Right atrium auricular region (tissue), 2 donors: ENCODE measurements at regions not wholly inside any gene's neighbourhood (a gene's known extent, or its start where the extent isn't known, plus 50 kb on each side); places are given as distances from the start of the nearest gene placed in this dataset.

Source experiments
- DNase-seq: peaks from one replicate; pipeline ENCODE4 v3.0.0-alpha.2; 2019; ENCODE audit warnings: low spot score
- H3K27ac ChIP-seq, 2 donors: fragments of 200-600 bp; sonication (generic); 1 replicate in 1 of 2; 2 replicates in 1 of 2; pipeline ENCODE4 v1.5.1; 2016 to 2019
- H3K27me3 ChIP-seq, 2 donors: fragments of 200-600 bp; sonication (generic); one replicate each; pipeline versions ENCODE4 v1.5.1 to v1.6.0; 2017 to 2019
- H3K36me3 ChIP-seq: fragments of 200-600 bp; sonication (generic); one replicate; pipeline ENCODE4 v1.5.1; 2016
- H3K4me1 ChIP-seq, 2 donors: fragments of 200-600 bp; sonication (generic); one replicate each; pipeline versions ENCODE4 v1.5.1 to v1.6.0; 2017 to 2019
- H3K4me3 ChIP-seq, 2 donors: fragments of 200-600 bp; sonication (generic); 1 replicate in 1 of 2; 2 replicates in 1 of 2; pipeline ENCODE4 v1.5.1; 2017 to 2019; ENCODE audit warnings: mild to moderate bottlenecking in 1 of 2, moderate library complexity in 1 of 2
- H3K9me3 ChIP-seq, 2 donors: fragments of 200-600 bp; sonication (generic); one replicate each; pipeline ENCODE4 v1.5.1; 2019
- TF ChIP-seq, protein P1 (sequence below), 2 donors: fragments of 200-600 bp; sonication (generic); IDR thresholded peaks; one replicate each; pipeline ENCODE4 v1.5.1; 2019; ENCODE audit warnings: antibody characterized with exemption in 2 of 2

DNA sequence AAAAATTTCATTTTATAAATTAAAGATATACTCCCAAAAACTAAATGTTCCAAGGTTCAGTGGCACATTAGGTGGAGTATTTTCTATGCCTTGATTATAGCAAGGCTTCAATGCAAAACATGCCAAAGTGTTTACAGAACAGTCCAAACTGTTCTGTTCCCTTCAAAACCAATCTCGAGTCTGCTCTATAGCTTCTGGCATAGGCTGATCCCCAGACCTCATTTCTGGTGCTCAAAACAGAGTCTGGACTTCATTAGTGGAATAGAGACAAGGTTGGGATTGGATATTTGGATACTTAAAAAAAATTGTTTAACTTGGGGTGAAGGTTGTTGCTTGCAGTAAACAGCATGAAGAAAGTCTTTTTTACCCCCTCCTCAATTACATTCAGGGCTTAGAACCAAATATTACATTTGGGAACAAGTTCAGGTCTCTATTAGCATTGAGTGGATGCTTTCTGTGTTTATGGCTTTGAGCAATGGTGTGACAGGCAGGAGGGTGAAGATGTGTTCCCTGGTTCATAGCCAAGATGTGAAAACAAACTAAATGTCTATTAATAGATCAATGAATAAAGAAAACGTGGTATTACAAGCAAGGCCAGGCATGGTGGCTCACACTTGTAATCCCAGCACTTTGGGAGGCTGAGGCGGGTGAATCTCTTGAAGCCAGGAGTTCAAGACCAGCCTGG lies 208.1 kb upstream of the RND3 start:
- no peaks in the 10 kb centered on the region for H3K27me3 ChIP-seq
- H3K4me3 ChIP-seq = no peak overlapping the region
- DNase-seq = no peak
- H3K4me1 ChIP-seq = no peaks in the 10 kb centered on the region
- H3K27ac ChIP-seq = no peak overlapping the region
- no peaks in the 10 kb centered on the region for H3K9me3 ChIP-seq
- H3K36me3 ChIP-seq = no peaks in the 10 kb centered on the region
- TF ChIP-seq, protein P1, sequence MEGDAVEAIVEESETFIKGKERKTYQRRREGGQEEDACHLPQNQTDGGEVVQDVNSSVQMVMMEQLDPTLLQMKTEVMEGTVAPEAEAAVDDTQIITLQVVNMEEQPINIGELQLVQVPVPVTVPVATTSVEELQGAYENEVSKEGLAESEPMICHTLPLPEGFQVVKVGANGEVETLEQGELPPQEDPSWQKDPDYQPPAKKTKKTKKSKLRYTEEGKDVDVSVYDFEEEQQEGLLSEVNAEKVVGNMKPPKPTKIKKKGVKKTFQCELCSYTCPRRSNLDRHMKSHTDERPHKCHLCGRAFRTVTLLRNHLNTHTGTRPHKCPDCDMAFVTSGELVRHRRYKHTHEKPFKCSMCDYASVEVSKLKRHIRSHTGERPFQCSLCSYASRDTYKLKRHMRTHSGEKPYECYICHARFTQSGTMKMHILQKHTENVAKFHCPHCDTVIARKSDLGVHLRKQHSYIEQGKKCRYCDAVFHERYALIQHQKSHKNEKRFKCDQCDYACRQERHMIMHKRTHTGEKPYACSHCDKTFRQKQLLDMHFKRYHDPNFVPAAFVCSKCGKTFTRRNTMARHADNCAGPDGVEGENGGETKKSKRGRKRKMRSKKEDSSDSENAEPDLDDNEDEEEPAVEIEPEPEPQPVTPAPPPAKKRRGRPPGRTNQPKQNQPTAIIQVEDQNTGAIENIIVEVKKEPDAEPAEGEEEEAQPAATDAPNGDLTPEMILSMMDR (IDR thresholded peaks at IDR 0.05) = no peak

DNA sequence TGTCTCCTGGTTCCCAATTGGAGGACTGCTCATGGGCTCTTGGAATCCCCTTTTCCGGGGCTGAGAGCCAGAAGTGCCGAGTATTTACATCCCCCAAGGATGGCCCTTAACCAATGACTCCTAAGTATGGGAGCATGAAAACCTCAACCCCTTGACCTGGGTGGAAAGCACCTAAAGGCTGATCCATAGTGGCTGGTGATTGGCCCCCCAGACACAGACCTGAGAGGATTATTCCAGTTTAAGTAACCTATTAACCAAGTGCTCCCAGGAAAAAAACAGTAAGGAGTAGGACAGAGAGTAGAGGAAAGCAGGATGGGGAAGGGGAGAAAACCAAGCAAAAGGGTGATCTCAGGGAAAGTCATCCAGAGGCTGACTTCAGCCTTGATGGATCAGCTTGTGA lies 206.1 kb upstream of the RND3 start:
- H3K36me3 ChIP-seq = no peaks in the 10 kb centered on the region
- no peak overlapping the region for H3K27ac ChIP-seq
- no peaks in the 10 kb centered on the region for H3K9me3 ChIP-seq
- no peak for DNase-seq
- H3K4me1 ChIP-seq = no peaks in the 10 kb centered on the region
- no peak overlapping the region for H3K4me3 ChIP-seq
- TF ChIP-seq, protein P1 (IDR thresholded peaks at IDR 0.05) = no peak
- H3K27me3 ChIP-seq = no peaks in the 10 kb centered on the region

DNA sequence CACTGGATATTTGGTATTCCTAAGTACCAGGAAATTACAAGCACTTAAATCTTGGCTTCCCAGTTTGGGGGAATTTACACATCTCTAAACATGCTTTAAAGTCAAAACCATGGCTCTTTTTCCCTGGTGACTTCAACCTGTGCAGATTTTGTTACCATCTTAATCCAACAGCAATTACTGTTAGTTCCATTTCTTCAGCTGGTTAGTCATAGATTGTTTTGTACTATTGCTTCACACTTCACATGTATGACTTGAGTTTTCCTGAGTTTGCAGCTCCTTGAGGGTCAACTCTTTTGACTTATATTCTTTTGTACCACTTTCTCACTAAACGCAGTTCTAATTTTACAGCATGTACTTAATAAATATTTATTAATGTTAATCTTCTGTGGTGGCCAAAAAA lies 203.4 kb upstream of the RND3 start:
- no peaks in the 10 kb centered on the region for H3K27me3 ChIP-seq
- H3K27ac ChIP-seq = no peak overlapping the region
- H3K4me1 ChIP-seq = no peaks in the 10 kb centered on the region
- TF ChIP-seq, protein P1 (IDR thresholded peaks at IDR 0.05) = no peak
- H3K36me3 ChIP-seq = no peaks in the 10 kb centered on the region
- no peak for DNase-seq
- H3K4me3 ChIP-seq = no peak overlapping the region
- H3K9me3 ChIP-seq = no peaks in the 10 kb centered on the region

DNA sequence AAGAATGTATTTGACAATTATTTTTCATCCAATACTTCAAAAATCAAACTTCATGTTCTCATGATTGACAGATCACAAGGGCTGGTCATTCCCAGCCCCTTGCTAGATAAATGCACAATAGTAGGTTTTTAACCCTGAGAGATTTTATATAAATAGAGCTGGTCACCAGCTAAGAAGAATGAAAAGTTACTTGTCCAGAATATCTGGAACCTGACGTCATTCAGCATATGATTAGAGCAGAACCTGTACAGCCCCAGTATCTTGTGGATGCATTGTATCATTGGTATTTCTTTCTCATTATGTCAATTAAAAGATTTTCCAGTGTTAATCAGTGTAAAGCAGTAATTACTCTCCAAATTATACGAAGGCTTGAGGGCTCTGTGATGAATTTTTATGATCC lies 202.8 kb upstream of the RND3 start:
- Histone ChIP-seq H3K4me3 (no peak overlapping the region), H3K9me3 (no peaks in the 10 kb centered on the region), H3K27me3 (no peaks in the 10 kb centered on the region), H3K4me1 (no peaks in the 10 kb centered on the region), H3K27ac (no peak overlapping the region), H3K36me3 (no peaks in the 10 kb centered on the region)
- TF ChIP-seq, protein P1 (IDR thresholded peaks at IDR 0.05) = no peak
- no peak for DNase-seq

DNA sequence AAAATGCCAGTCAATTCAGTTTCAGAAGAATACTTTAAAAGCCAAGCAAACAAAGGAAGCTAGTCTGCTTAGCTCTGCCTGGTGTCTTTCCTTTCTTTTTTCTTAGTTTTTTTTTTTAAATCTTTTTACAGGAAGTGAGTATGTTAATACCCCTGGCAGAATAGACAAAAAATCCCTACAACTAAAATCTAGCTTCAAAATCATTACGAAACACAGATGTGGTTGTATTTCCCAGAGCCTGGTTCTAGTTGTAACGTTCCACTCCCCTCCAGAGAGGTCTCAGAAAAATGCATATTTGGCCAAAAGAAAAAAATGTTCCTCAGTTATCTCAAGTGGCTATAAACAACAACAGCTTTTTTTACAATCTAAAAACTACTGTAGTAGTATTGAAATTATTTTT lies 202.1 kb upstream of the RND3 start:
- Histone ChIP-seq H3K27me3 (no peaks in the 10 kb centered on the region), H3K4me3 (no peak overlapping the region), H3K27ac (no peak overlapping the region), H3K9me3 (no peaks in the 10 kb centered on the region), H3K36me3 (no peaks in the 10 kb centered on the region), H3K4me1 (no peaks in the 10 kb centered on the region)
- DNase-seq = no peak
- TF ChIP-seq, protein P1 (IDR thresholded peaks at IDR 0.05) = no peak

DNA sequence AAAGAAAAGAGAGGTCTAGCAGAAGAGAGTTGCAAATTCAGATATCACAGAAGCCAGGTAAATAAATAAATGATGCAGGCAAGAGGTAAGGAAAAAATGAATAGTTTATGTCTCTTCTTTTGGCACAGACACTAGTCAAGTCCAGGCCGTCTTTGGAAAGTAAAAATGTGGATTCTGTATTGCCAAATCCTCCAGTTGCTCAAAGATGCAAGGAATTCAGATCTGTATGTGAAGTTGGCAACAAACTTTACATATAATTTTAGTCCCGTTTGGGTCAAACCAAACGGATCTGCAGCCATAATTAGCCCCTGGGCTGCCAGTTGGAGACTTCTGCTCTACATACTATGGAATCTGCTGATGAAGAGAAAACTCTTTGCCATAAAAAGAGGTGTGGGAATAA lies 200.5 kb upstream of the RND3 start:
- no peaks in the 10 kb centered on the region for H3K9me3 ChIP-seq
- H3K4me3 ChIP-seq = no peak overlapping the region
- H3K27me3 ChIP-seq = no peaks in the 10 kb centered on the region
- no peak for DNase-seq
- H3K27ac ChIP-seq = no peak overlapping the region
- no peaks in the 10 kb centered on the region for H3K36me3 ChIP-seq
- no peaks in the 10 kb centered on the region for H3K4me1 ChIP-seq
- TF ChIP-seq, protein P1 (IDR thresholded peaks at IDR 0.05) = no peak
